Activated CD8-positive, alpha-beta T cell treated with anti-CD3 and anti-CD28 coated beads for 36 hours (primary cell): ENCODE measurements at regions not wholly inside any gene's neighbourhood (a gene's known extent, or its start where the extent isn't known, plus 50 kb on each side); places are given as distances from the start of the nearest gene placed in this dataset.
"Not testable (repeated sequence)": the region's sequence is repeated elsewhere in the genome, so short reads cannot be mapped to it uniquely, and the experiment has no call there.

Source experiments
- ATAC-seq: fragments of 200-7000 bp; cut with Tn5 transposase; one replicate; pipeline ENCODE4 v1.10.0; 2021; ENCODE audit warnings: mild to moderate bottlenecking, moderate library complexity
- CTCF ChIA-PET: fragments of 350-600 bp; sonication (Branson Sonifier 250); formaldehyde crosslinking; loops from one replicate; lab custom pipeline; 2021; ENCODE audit warnings: antibody characterized with exemption; lab: Charles Lee
- POLR2A ChIA-PET: fragments of 350-600 bp; sonication (Branson Sonifier 250); formaldehyde crosslinking; loops from one replicate; lab custom pipeline; 2021; ENCODE audit warnings: antibody characterized with exemption; lab: Charles Lee
- DNase-seq: peaks from one replicate; pipeline ENCODE4 v3.0.0-alpha.2; 2020
- H3K27ac Mint-ChIP-seq: one replicate; pipeline ENCODE4 v1.8.0; 2021; ENCODE audit warnings: mild to moderate bottlenecking, mixed read lengths
- H3K27me3 Mint-ChIP-seq: one replicate; pipeline ENCODE4 v1.8.0; 2021; ENCODE audit warnings: mixed read lengths
- H3K36me3 Mint-ChIP-seq: one replicate; pipeline ENCODE4 v1.8.0; 2021; ENCODE audit warnings: low read depth, mixed read lengths
- H3K4me1 Mint-ChIP-seq: one replicate; pipeline ENCODE4 v1.8.0; 2021; ENCODE audit warnings: low read depth, mixed read lengths
- H3K4me3 Mint-ChIP-seq: one replicate; pipeline ENCODE4 v1.8.0; 2021; ENCODE audit warnings: mild to moderate bottlenecking, moderate library complexity, mixed read lengths
- H3K9me3 Mint-ChIP-seq: one replicate; pipeline ENCODE4 v1.8.0; 2021; ENCODE audit warnings: mixed read lengths
- CTCF ChIP-seq: fragments of 200-600 bp; IDR thresholded peaks from one replicate; pipeline ENCODE4 v1.8.0; 2022; ENCODE audit warnings: antibody characterized with exemption, mild to moderate bottlenecking
- intact Hi-C: fragments of 100-400 bp; cut with micrococcal nuclease; formaldehyde crosslinking; loops from one replicate; pipeline ENCODE4 v1.10.0; 2022

GRCh38 chrX:114061226-114061625 is 522.7 kb upstream of the HTR2C start:
- Mint-ChIP-seq H3K36me3 (no peaks in the 10 kb centered on the region), H3K9me3 (no peaks in the 10 kb centered on the region), H3K27ac (no peak overlapping the region), H3K4me1 (no peaks in the 10 kb centered on the region), H3K4me3 (no peak overlapping the region), H3K27me3 (no peaks in the 10 kb centered on the region)
- ATAC-seq (no peak), DNase-seq (no peak)
- CTCF ChIA-PET = no interaction called here
- POLR2A ChIA-PET = no interaction called here
- no peak for TF ChIP-seq CTCF
- intact Hi-C loops = no loop called here

GRCh38 chrX:114058988-114059418 is 524.9 kb upstream of the HTR2C start:
- Mint-ChIP-seq H3K27me3 (no peaks in the 10 kb centered on the region), H3K27ac (no peak overlapping the region), H3K4me3 (no peak overlapping the region), H3K36me3 (no peaks in the 10 kb centered on the region), H3K4me1 (no peaks in the 10 kb centered on the region), H3K9me3 (no peaks in the 10 kb centered on the region)
- TF ChIP-seq CTCF = no peak
- ATAC-seq = no peak
- ChIA-PET CTCF (no interaction called here), POLR2A (no interaction called here)
- intact Hi-C loops = no loop called here
- DNase-seq = no peak

GRCh38 chrX:114057422-114057821 is 526.5 kb upstream of the HTR2C start:
- H3K36me3 Mint-ChIP-seq, CTCF ChIA-PET, H3K27ac Mint-ChIP-seq, H3K27me3 Mint-ChIP-seq, H3K4me3 Mint-ChIP-seq, ATAC-seq, H3K9me3 Mint-ChIP-seq, POLR2A ChIA-PET, intact Hi-C loops, DNase-seq, H3K4me1 Mint-ChIP-seq: not testable (repeated sequence)

GRCh38 chrX:114051667-114052315 is 532.1 kb upstream of the HTR2C start:
- no peak overlapping the region for H3K4me3 Mint-ChIP-seq
- no peaks in the 10 kb centered on the region for H3K9me3 Mint-ChIP-seq
- no peaks in the 10 kb centered on the region for H3K27me3 Mint-ChIP-seq
- DNase-seq (no peak), ATAC-seq (no peak)
- TF ChIP-seq CTCF = no peak
- POLR2A ChIA-PET = no interaction called here
- no peaks in the 10 kb centered on the region for H3K36me3 Mint-ChIP-seq
- H3K4me1 Mint-ChIP-seq = no peaks in the 10 kb centered on the region
- CTCF ChIA-PET = no interaction called here
- intact Hi-C loops = no loop called here
- H3K27ac Mint-ChIP-seq = no peak overlapping the region

- H3K27me3 Mint-ChIP-seq = no peaks in the 10 kb centered on the region
- H3K9me3 Mint-ChIP-seq = no peaks in the 10 kb centered on the region
- ChIA-PET CTCF (no interaction called here), POLR2A (no interaction called here)
- TF ChIP-seq CTCF = no peak
- no peak overlapping the region for H3K27ac Mint-ChIP-seq
- H3K36me3 Mint-ChIP-seq = no peaks in the 10 kb centered on the region
- ATAC-seq = no peak
- intact Hi-C loops = no loop called here
- H3K4me3 Mint-ChIP-seq = no peak overlapping the region
- no peaks in the 10 kb centered on the region for H3K4me1 Mint-ChIP-seq
- DNase-seq = no peak
Observed at GRCh38 chrX:114050075-114050796, 533.6 kb upstream of the HTR2C start.
